ENCODE measurements at regions not wholly inside any gene's neighbourhood (a gene's known extent, or its start where the extent isn't known, plus 50 kb on each side); places are given as distances from the start of the nearest gene placed in this dataset.
A peak's percentile ranks its signal among the peaks of the same experiment; 100 is the strongest.

- 69 to 77% methylated on average over 2 of the region's 2 CpGs for WGBS, 2 donors
- no peak overlapping the region for H3K4me3 ChIP-seq (ENCODE audit: low read depth, poor library complexity, severe bottlenecking)
- TF ChIP-seq CTCF (IDR thresholded peaks at IDR 0.05): no peak
- no peak for TF ChIP-seq POLR2A (IDR thresholded peaks at IDR 0.05)
- intact Hi-C loops (cut with DNase I; ENCODE audit: low total_unique reads): loop anchor here (5.0 kb wide), 1 partner anchor 906 kb away; the partner anchor contains the start of gene TREM2
- DNase-seq (ENCODE audit: low spot score in 2 of 2): no peak
Observed at GRCh38 chr6:40256224-40256623, 322.0 kb upstream of the MOCS1 start.

DNA sequence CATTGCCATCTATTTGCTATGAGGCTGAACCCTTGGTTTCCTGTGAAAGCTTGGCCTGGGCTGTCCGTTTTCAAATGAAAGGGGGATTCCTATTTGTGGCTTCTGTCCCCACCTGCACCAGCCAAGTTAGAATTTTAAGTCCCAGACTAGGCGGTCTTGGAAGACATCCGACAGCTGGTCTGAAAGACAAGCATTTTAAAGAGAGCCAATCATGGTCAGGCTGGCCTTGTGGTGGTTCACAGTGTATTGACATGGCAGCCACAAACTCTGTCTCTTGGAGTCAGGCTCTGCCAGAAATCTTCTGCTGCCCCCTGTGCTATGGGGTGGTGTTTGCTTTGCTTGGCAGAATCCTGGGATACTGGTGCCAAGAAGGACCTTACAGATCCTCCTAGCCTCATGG is 319.2 kb upstream of the MOCS1 start:
- no peak overlapping the region for H3K4me3 ChIP-seq (ENCODE audit: low read depth, poor library complexity, severe bottlenecking)
- TF ChIP-seq CTCF (IDR thresholded peaks at IDR 0.05) (no peak), POLR2A (IDR thresholded peaks at IDR 0.05) (no peak)
- intact Hi-C loops (cut with DNase I; ENCODE audit: low total_unique reads): no loop called here
- peak in 1 of 2 donors; percentile 59 for DNase-seq (ENCODE audit: low spot score in 2 of 2)
- 84 to 85% methylated on average over 3 of the region's 3 CpGs for WGBS, 2 donors

DNA sequence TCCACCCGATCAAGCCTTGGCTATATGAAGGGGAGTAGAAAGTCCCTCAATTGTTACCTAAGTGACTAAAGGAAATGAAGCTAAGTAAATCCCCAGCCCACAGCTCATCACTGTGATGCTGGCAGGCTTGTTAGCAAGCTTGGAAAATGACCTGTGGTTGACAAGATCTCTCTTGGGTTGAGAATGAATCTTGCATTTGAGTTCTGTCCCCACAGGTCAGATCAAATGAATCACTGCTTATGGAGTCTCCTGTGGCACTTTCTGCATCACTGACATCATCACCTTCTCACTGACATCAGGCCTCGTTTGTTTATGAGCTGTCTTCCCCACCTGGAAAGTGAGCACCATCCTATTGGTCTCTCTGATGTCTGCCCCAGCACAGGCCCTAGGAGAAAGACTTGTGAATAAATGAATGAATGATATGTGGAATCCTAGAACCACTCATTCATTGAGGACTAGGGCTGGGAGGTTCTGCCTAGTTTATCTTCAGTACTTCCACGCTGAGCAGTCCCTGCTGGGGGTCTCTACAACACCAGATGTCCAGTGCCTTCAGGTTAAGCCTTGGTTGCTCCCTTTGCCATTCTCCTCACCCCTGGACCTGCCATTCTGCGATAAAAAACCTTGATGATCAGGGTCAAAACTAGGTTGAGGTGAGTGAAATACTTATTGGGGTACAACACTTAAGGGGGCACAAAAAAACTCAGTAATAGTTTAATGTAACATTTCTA is 318.4 kb upstream of the MOCS1 start:
- WGBS, 2 donors: 70 to 72% methylated on average over 4 of the region's 4 CpGs
- peak in 1 of 2 donors; percentile 29 for DNase-seq (ENCODE audit: low spot score in 2 of 2)
- TF ChIP-seq CTCF (IDR thresholded peaks at IDR 0.05) (no peak), POLR2A (IDR thresholded peaks at IDR 0.05) (no peak)
- intact Hi-C loops (cut with DNase I; ENCODE audit: low total_unique reads): no loop called here
- H3K4me3 ChIP-seq (ENCODE audit: low read depth, poor library complexity, severe bottlenecking): no peak overlapping the region

DNA sequence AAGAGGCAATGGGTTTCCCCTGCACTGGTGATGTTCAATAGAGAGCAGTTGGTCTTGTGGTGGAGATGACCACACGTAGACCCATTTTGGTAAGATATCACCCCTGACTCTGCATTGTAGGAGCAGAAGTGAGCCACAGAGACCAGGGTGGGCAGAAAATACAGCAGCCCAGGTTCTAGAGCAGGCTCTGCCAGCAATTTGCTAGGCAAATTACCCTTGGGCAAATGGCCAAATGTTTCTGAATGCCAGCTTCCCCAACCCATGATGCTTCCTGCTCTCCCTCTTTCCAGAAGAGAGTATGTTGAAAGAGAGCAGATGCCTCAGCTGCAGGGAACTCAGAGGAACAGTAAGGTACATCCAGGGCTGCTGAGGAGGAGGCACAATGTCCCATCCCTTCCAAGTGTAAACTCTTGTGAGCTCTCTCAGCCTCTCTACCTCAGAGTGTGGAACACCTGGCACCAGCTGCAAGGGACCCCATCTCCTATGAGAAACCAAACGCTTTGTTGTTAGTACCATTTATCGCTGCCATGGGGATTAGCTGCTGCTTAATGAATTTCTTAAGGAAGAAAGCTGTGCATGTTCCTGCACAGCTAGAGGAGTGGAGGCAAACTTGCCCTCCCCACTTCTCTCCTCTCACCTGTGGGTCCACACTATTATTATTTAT is 317.5 kb upstream of the MOCS1 start:
- peak in 1 of 2 donors; percentile 48 for DNase-seq (ENCODE audit: low spot score in 2 of 2)
- no peak overlapping the region for H3K4me3 ChIP-seq (ENCODE audit: low read depth, poor library complexity, severe bottlenecking)
- 71 to 73% methylated on average over 3 of the region's 3 CpGs for WGBS, 2 donors
- intact Hi-C loops (cut with DNase I; ENCODE audit: low total_unique reads): loop anchor here (2.0 kb wide), 1 partner anchor 57 kb away; no protein-coding TSS in a partner anchor
- TF ChIP-seq POLR2A (IDR thresholded peaks at IDR 0.05) (no peak), CTCF (IDR thresholded peaks at IDR 0.05) (no peak)

- intact Hi-C loops (cut with DNase I; ENCODE audit: low total_unique reads): loop anchor here (2.0 kb wide), 1 partner anchor 59 kb away; no protein-coding TSS in a partner anchor
- DNase-seq (ENCODE audit: low spot score in 2 of 2): peak in 1 of 2 donors; percentile 23
- H3K4me3 ChIP-seq (ENCODE audit: low read depth, poor library complexity, severe bottlenecking): no peak overlapping the region
- TF ChIP-seq POLR2A (IDR thresholded peaks at IDR 0.05) (no peak), CTCF (IDR thresholded peaks at IDR 0.05) (no peak)
Observed at GRCh38 chr6:40249935-40250334, 315.7 kb upstream of the MOCS1 start.

All from lower leg skin (tissue), 4 donors.